Fibroblast of the aortic adventitia (primary cell): ENCODE measurements at regions not wholly inside any gene's neighbourhood (a gene's known extent, or its start where the extent isn't known, plus 50 kb on each side); places are given as distances from the start of the nearest gene placed in this dataset.

ENCODE experiments used
- DNase-seq: peaks from one replicate; pipeline ENCODE4 v3.0.0-alpha.2; 2010; ENCODE audit warnings: low read depth
- H3K4me3 ChIP-seq: 2 replicates; pipeline ENCODE4 v1.5.1; 2011; ENCODE audit warnings: low read depth, mild to moderate bottlenecking, control low read depth, low read length, moderate library complexity
- TF ChIP-seq, protein P1 (sequence below): IDR thresholded peaks from 2 replicates; pipeline ENCODE4 v1.5.1; 2011; ENCODE audit warnings: mild to moderate bottlenecking, low read length, control low read depth, inconsistent platforms; ENCODE audit not compliant: insufficient read depth

DNA sequence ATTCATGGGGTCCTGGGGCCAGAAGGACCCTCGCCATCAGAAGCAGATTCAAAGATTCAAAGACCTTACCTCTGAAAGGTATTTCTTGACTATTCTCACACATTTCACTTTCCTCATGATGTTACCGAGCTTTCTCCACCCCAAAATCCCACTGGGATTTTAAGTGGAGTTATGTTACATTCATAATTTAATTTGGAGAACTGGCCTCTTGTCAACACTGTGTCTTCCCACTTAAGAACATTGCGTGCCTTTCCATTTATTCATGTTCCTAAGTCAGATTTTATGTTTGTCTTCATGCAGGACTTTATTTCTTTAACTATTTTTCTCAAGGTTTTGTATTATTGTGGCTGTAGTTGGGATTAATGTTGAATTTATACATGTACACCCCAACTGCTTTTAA lies 123.5 kb upstream of the BMPER start:
- TF ChIP-seq, protein P1, sequence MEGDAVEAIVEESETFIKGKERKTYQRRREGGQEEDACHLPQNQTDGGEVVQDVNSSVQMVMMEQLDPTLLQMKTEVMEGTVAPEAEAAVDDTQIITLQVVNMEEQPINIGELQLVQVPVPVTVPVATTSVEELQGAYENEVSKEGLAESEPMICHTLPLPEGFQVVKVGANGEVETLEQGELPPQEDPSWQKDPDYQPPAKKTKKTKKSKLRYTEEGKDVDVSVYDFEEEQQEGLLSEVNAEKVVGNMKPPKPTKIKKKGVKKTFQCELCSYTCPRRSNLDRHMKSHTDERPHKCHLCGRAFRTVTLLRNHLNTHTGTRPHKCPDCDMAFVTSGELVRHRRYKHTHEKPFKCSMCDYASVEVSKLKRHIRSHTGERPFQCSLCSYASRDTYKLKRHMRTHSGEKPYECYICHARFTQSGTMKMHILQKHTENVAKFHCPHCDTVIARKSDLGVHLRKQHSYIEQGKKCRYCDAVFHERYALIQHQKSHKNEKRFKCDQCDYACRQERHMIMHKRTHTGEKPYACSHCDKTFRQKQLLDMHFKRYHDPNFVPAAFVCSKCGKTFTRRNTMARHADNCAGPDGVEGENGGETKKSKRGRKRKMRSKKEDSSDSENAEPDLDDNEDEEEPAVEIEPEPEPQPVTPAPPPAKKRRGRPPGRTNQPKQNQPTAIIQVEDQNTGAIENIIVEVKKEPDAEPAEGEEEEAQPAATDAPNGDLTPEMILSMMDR = no peak
- DNase-seq = peak; percentile 70
- H3K4me3 ChIP-seq = no peak overlapping the region

DNA sequence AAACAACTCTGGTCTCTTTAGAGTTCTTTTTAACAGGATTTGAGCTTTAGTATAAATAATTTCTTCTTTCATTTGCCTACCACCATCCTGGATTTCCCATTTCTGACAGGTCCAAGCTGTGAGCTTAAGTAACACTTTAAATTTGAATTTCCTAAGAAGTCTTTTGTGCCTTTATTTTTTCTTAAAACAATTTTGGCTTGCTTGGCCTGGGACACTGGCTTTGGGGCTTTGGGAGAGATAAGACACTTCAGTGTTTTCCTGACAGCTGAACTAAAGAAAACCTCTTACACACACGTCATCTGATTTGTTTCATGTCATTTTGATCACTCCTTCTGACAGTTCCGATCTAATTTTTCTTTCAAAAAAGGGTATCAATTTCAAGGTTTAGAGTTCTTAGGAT lies 121.3 kb upstream of the BMPER start:
- no peak for DNase-seq
- TF ChIP-seq, protein P1 = no peak
- H3K4me3 ChIP-seq = no peak overlapping the region

DNA sequence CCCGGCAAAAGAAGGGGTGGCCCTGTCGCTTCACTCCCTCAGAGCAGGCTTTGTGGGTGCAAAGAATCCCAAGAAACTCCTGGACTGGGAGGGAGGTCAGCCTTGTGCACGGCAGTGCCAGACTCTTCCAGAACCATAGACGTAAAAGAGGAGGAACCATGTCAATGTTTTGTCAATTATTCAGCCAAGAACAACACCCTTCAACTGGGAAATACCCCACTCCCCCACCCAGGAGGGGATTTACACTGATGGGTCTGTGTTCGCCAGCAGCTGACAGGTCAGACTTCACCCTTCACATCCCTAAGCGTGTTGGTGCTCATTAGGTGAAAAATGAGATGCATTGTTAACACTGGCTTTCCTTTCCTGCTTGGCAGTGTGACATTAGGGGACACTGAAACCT lies 116.8 kb upstream of the BMPER start:
- no peak overlapping the region for H3K4me3 ChIP-seq
- no peak for DNase-seq
- TF ChIP-seq, protein P1 = no peak

DNA sequence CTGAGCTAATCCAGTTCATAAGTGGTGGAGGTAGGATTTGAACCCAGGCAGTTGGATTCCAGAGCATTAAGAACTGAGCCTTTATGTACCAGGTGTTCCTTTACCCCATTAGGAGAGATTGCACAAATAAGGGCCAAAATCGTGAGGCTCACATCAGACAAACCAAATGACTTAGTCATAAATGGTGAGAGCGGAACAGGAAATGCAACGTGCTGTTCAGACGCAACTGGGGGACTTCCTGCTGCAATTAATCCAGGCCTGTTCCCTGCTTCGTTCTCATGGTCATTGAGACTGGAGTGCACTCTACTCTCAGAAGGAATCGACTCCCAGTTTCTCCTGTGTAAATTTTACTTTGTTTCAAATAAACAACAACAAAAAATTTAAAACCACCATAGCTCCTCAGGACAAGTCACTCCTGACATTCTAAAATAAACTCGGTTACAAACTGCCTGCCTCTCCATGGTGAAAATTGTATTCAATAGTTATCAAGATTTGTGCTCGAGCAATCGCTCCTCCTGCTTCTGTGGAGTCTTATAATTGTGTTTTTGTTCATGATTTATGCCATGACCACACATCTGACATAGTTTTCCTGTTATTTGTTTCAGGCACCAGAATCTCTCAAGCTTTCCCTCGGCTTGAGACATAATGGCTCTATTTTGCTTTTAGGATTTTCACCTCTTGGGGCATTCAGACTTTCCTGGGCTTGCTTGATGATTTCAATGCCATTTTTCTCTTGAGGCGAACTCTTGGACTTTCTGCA lies 115.3 kb upstream of the BMPER start:
- TF ChIP-seq, protein P1 = no peak
- H3K4me3 ChIP-seq = no peak overlapping the region
- no peak for DNase-seq

DNA sequence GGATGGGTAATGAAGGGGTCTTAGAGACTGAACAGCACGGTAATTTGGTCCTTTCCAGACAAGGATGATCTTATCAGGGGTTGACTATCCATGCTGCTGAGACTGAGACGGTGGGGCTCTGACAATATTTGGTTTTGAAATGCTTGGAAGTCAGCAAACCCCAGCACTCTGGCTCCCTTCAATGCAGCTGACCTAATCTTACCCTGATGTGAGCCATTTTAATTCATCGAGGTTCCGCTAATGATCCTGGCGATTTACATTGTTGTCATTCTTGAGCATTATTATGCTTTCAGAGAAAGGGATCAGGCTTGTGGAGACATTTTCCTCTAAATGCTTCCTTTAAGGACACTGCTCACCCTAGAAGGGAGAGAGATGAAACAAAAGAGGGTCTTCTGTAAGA lies 114.6 kb upstream of the BMPER start:
- DNase-seq = no peak
- no peak overlapping the region for H3K4me3 ChIP-seq
- TF ChIP-seq, protein P1 = no peak

DNA sequence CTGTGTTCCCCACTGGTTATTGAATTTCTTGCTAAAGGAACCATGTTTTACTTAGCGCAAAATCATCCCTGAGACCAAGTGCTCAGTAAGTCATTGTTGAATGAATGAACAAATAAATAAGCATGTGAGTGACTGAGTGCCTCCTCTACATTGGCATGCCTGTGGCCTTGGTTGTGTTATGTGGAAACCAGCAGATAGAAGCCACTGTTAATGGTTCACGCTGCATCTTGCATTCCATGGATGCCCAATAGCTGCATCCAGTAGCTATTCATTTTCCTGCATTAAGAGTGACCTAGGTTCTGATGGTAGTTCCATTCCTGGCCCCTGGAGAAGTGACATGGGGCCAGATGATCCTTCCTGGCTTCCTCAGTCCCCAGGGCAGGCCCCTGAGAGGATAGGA lies 113.3 kb upstream of the BMPER start:
- no peak overlapping the region for H3K4me3 ChIP-seq
- TF ChIP-seq, protein P1 = no peak
- no peak for DNase-seq
